ENCODE measurements at regions not wholly inside any gene's neighbourhood (a gene's known extent, or its start where the extent isn't known, plus 50 kb on each side); places are given as distances from the start of the nearest gene placed in this dataset.

- Histone ChIP-seq H3K9me3 (replicated peaks in 1 of 3) (no peaks in the 10 kb centered on the region), H3K4me3 (no peak overlapping the region), H3K4me1 (replicated peaks in 1 of 2) (no peaks in the 10 kb centered on the region), H3K36me3 (replicated peaks in 1 of 2) (no peaks in the 10 kb centered on the region), H3K27ac (no peak overlapping the region), H3K27me3 (no peaks in the 10 kb centered on the region)
- DNase-seq: no peak
- TF ChIP-seq POLR2A (IDR thresholded peaks at IDR 0.05) (no peak), CTCF (IDR thresholded peaks at IDR 0.05) (no peak)
- 81 to 90% (median 84%) methylated on average over 6 of the region's 6 CpGs for WGBS, 4 donors
- intact Hi-C loops (cut with DNase I): no loop called here
Measured at GRCh38 chr7:46580766-46581165, 659.7 kb upstream of the IGFBP3 start.

GRCh38 chr7:46577394-46577793, 656.3 kb upstream of the IGFBP3 start:
- no peak overlapping the region for H3K4me3 ChIP-seq
- no peak for DNase-seq
- no peaks in the 10 kb centered on the region for H3K27me3 ChIP-seq
- 84 to 90% (median 90%) methylated on average over 1 of the region's 1 CpG for WGBS, 4 donors
- intact Hi-C loops (cut with DNase I): no loop called here
- no peaks in the 10 kb centered on the region for H3K36me3 ChIP-seq (replicated peaks in 1 of 2)
- no peak for TF ChIP-seq CTCF (IDR thresholded peaks at IDR 0.05)
- no peak for TF ChIP-seq POLR2A (IDR thresholded peaks at IDR 0.05)
- H3K9me3 ChIP-seq (replicated peaks in 1 of 3): no peaks in the 10 kb centered on the region
- H3K27ac ChIP-seq: no peak overlapping the region
- no peaks in the 10 kb centered on the region for H3K4me1 ChIP-seq (replicated peaks in 1 of 2)

GRCh38 chr7:46576950-46577349, 655.9 kb upstream of the IGFBP3 start:
- H3K27me3 ChIP-seq: no peaks in the 10 kb centered on the region
- no peaks in the 10 kb centered on the region for H3K9me3 ChIP-seq (replicated peaks in 1 of 3)
- no peak for DNase-seq
- intact Hi-C loops (cut with DNase I): no loop called here
- H3K4me3 ChIP-seq: no peak overlapping the region
- no peaks in the 10 kb centered on the region for H3K36me3 ChIP-seq (replicated peaks in 1 of 2)
- H3K4me1 ChIP-seq (replicated peaks in 1 of 2): no peaks in the 10 kb centered on the region
- TF ChIP-seq CTCF (IDR thresholded peaks at IDR 0.05): no peak
- no peak overlapping the region for H3K27ac ChIP-seq

GRCh38 chr7:46572691-46573090, 651.6 kb upstream of the IGFBP3 start:
- Histone ChIP-seq H3K27ac (no peak overlapping the region), H3K36me3 (replicated peaks in 1 of 2) (no peaks in the 10 kb centered on the region), H3K4me1 (replicated peaks in 1 of 2) (no peaks in the 10 kb centered on the region), H3K9me3 (replicated peaks in 1 of 3) (no peaks in the 10 kb centered on the region), H3K27me3 (no peaks in the 10 kb centered on the region), H3K4me3 (no peak overlapping the region)
- intact Hi-C loops (cut with DNase I): no loop called here
- no peak for DNase-seq
- TF ChIP-seq POLR2A (IDR thresholded peaks at IDR 0.05): no peak
- no peak for TF ChIP-seq CTCF (IDR thresholded peaks at IDR 0.05)
- WGBS, 4 donors: 45 to 61% (median 54%) methylated on average over 2 of the region's 2 CpGs

All from adrenal gland (tissue), 9 donors.